Duodenal mucosa (tissue), 2 donors: ENCODE measurements at regions not wholly inside any gene's neighbourhood (a gene's known extent, or its start where the extent isn't known, plus 50 kb on each side); places are given as distances from the start of the nearest gene placed in this dataset.
"Not testable (repeated sequence)": the region's sequence is repeated elsewhere in the genome, so short reads cannot be mapped to it uniquely, and the experiment has no call there.

ENCODE experiments used
- H3K27ac ChIP-seq: one replicate; pipeline ENCODE4 v1.7.0; 2013; ENCODE audit warnings: low read depth, low read length
- H3K27me3 ChIP-seq, 2 donors: one replicate each; pipeline ENCODE4 v1.7.0; 2013; ENCODE audit warnings: low read length in 2 of 2, control low read depth in 1 of 2; ENCODE audit not compliant: insufficient read depth in 2 of 2, control insufficient read depth in 1 of 2
- H3K36me3 ChIP-seq, 2 donors: one replicate each; pipeline ENCODE4 v1.7.0; 2013; ENCODE audit warnings: low read length in 2 of 2, control low read depth in 1 of 2; ENCODE audit not compliant: insufficient read depth in 2 of 2, control insufficient read depth in 1 of 2
- H3K4me1 ChIP-seq, 2 donors: one replicate each; pipeline ENCODE4 v1.7.0; 2013; ENCODE audit warnings: low read length in 2 of 2, control low read depth in 1 of 2; ENCODE audit not compliant: insufficient read depth in 2 of 2, control insufficient read depth in 1 of 2
- H3K4me3 ChIP-seq, 2 donors: one replicate each; pipeline ENCODE4 v1.7.0; 2013; ENCODE audit warnings: low read length in 2 of 2, low read depth in 1 of 2
- H3K9ac ChIP-seq, 2 donors: one replicate each; pipeline ENCODE4 v1.7.0; 2013; ENCODE audit warnings: low read length in 2 of 2, low read depth in 1 of 2
- H3K9me3 ChIP-seq, 2 donors: one replicate each; pipeline ENCODE4 v1.7.0; 2013; ENCODE audit warnings: low read length in 2 of 2, control low read depth in 1 of 2; ENCODE audit not compliant: control insufficient read depth in 1 of 2

DNA sequence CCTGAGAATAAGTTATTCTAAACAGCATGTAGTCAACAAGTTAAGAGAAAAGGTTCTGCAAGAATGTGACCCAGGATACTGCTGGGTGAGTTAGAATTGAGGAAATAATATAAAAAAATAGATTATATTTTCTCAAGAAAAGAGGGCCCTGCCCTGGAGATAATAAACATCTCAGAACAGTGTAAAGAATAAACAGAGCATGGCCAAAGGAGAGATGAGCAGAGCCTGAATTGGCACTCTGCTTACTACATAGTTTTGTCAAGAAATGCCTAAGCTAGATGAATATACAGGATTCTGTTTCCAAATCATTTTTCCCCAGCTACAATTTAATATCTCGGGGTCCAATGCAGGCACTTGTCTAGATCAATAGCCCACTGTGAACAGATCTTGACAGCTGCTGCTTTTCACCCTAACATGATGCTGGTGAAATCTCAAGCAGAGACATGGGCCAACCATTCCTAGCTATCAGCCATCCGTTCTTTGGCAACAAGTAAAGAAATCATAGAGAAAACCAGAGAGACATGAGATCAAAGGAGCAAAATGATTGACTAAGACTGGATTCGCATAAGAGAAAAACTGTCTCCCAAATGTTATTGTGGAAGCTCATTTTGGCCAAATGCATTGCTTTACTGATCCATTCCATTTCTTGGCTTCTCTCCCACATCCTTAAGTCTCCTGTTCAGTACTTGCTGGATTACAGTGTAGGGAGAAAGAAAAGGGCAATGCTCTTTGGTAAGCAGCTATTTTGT is 173.2 kb downstream of the PRELID2 start:
- no peaks in the 10 kb centered on the region for H3K36me3 ChIP-seq
- H3K4me1 ChIP-seq, result peaks cover 0 to 18% of the 10 kb centered on the region in 2 donors
- no peak overlapping the region for H3K27ac ChIP-seq
- no peaks in the 10 kb centered on the region for H3K9me3 ChIP-seq
- no peak overlapping the region for H3K4me3 ChIP-seq
- H3K27me3 ChIP-seq, result no peaks in the 10 kb centered on the region
- H3K9ac ChIP-seq, result no peak overlapping the region

DNA sequence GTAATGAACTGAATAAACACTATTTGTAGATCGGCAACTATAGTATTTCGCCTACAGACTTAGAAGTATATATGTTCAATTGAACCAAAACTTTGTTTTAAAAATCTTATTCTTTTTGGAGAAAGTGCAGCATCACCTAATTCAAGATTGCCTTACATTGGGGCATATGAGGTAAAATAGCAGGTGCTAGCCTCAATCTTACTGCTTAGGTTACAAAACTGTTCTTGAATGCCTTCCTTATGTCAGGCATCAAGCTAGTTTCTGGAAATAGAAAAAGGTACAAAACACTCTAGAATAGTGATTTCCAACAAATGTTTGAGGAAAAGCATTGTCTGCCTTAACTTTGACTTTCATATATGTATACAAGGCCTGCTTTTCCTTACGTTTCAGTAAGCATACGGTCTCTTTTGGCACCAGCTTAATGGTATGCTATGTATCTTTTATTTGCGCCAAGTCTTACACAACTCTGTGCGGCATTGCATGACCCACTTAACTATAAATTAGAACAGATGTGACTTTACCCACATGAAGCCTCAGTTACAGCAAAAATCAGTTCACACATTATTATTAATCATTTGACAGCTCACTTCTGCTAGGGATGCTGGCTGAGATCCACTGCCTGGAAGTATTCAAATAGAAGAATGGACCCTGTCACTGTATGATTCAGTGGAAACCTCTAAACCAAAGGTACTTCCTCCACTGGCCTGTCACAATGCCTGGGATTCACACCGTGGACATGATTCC is 174.1 kb downstream of the PRELID2 start:
- H3K27ac ChIP-seq, result no peak overlapping the region

GRCh38 chr5:145658435-145658834 is 176.7 kb downstream of the PRELID2 start:
- Histone ChIP-seq H3K9ac (no peak overlapping the region), H3K4me3 (no peak overlapping the region), H3K9me3 (no peaks in the 10 kb centered on the region), H3K36me3 (no peaks in the 10 kb centered on the region), H3K4me1 (peaks cover 0 to 10% of the 10 kb centered on the region in 2 donors), H3K27ac (no peak overlapping the region), H3K27me3 (no peaks in the 10 kb centered on the region)

More for the DNA sequence above, 174.1 kb downstream of the PRELID2 start:
- Histone ChIP-seq H3K27me3 (no peaks in the 10 kb centered on the region), H3K9me3 (no peaks in the 10 kb centered on the region), H3K9ac (no peak overlapping the region), H3K4me1 (peaks cover 0 to 10% of the 10 kb centered on the region in 2 donors), H3K36me3 (no peaks in the 10 kb centered on the region), H3K4me3 (no peak overlapping the region)

GRCh38 chr5:145652700-145653099 is 182.4 kb downstream of the PRELID2 start:
- not testable (repeated sequence) for H3K4me3 ChIP-seq, H3K27me3 ChIP-seq, H3K27ac ChIP-seq, H3K36me3 ChIP-seq, H3K9me3 ChIP-seq, H3K4me1 ChIP-seq, H3K9ac ChIP-seq

- not testable (repeated sequence) for H3K4me1 ChIP-seq, H3K27ac ChIP-seq, H3K36me3 ChIP-seq, H3K27me3 ChIP-seq, H3K4me3 ChIP-seq, H3K9ac ChIP-seq, H3K9me3 ChIP-seq
These were observed 188.0 kb downstream of the PRELID2 start for GRCh38 chr5:145647137-145647536.

GRCh38 chr5:145643214-145643613 is 191.9 kb downstream of the PRELID2 start:
- H3K4me3 ChIP-seq, H3K9me3 ChIP-seq, H3K27ac ChIP-seq, H3K4me1 ChIP-seq, H3K9ac ChIP-seq, H3K27me3 ChIP-seq, H3K36me3 ChIP-seq: not testable (repeated sequence)

- no peaks in the 10 kb centered on the region for H3K27me3 ChIP-seq
- no peak overlapping the region for H3K27ac ChIP-seq
- no peaks in the 10 kb centered on the region for H3K4me1 ChIP-seq
These were observed 197.7 kb downstream of the PRELID2 start for GRCh38 chr5:145637396-145637795.

GRCh38 chr5:145636371-145636770 is 198.8 kb downstream of the PRELID2 start:
- Histone ChIP-seq H3K27me3 (no peaks in the 10 kb centered on the region), H3K9ac (no peak overlapping the region), H3K9me3 (no peaks in the 10 kb centered on the region), H3K27ac (no peak overlapping the region), H3K4me1 (no peaks in the 10 kb centered on the region), H3K36me3 (no peaks in the 10 kb centered on the region), H3K4me3 (no peak overlapping the region)

More at GRCh38 chr5:145637396-145637795, 197.7 kb downstream of the PRELID2 start:
- Histone ChIP-seq H3K4me3 (no peak overlapping the region), H3K9me3 (no peaks in the 10 kb centered on the region), H3K9ac (no peak overlapping the region), H3K36me3 (no peaks in the 10 kb centered on the region)

- H3K9ac ChIP-seq, result no peak overlapping the region
- H3K4me3 ChIP-seq, result no peak overlapping the region
- no peaks in the 10 kb centered on the region for H3K9me3 ChIP-seq
- no peaks in the 10 kb centered on the region for H3K27me3 ChIP-seq
- H3K4me1 ChIP-seq, result no peaks in the 10 kb centered on the region
- H3K27ac ChIP-seq, result no peak overlapping the region
- no peaks in the 10 kb centered on the region for H3K36me3 ChIP-seq
These were observed 201.7 kb downstream of the PRELID2 start for GRCh38 chr5:145633474-145633873.

DNA sequence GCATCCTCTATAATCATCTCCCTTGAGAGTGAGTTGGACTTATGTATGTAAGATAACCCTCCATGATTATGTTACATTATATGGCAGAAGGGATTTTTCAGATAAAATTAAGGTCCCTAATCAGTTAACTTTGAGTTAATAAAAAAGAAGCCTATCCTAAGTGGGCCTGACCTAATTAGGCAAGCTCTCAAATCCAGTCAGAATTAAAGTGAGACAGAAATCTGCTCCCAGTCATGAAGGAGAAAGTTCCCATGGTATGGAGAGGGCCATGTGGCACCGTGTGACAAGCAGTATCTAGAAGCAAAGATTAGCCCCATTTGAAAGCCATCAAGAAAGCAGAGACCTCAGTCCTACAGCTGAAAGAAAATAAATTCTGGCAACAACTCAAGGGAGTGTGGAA is 202.4 kb downstream of the PRELID2 start:
- no peak overlapping the region for H3K27ac ChIP-seq
- no peaks in the 10 kb centered on the region for H3K27me3 ChIP-seq
- no peaks in the 10 kb centered on the region for H3K9me3 ChIP-seq
- no peaks in the 10 kb centered on the region for H3K36me3 ChIP-seq
- no peak overlapping the region for H3K4me3 ChIP-seq
- no peaks in the 10 kb centered on the region for H3K4me1 ChIP-seq
- H3K9ac ChIP-seq, result no peak overlapping the region
